CD14-positive monocyte (primary cell): ENCODE measurements at regions not wholly inside any gene's neighbourhood (a gene's known extent, or its start where the extent isn't known, plus 50 kb on each side); places are given as distances from the start of the nearest gene placed in this dataset.

Experiments
- DNase-seq, 3 donors: peaks; one replicate each; pipeline ENCODE4 v3.0.0-alpha.2; 2011 to 2022
- H2AFZ ChIP-seq: 2 replicates; pipeline ENCODE4 v1.6.0; 2012; ENCODE audit warnings: mild to moderate bottlenecking, low read depth, low read length, inconsistent platforms; ENCODE audit not compliant: insufficient read depth, poor library complexity, severe bottlenecking
- H3K27ac ChIP-seq, 2 donors: 1 replicate in 1 of 2; 2 replicates in 1 of 2; pipeline ENCODE4 v1.5.1; 2012 to 2013; ENCODE audit warnings: low read length in 2 of 2, control low read depth in 1 of 2, inconsistent platforms in 1 of 2, low read depth in 1 of 2, mild to moderate bottlenecking in 1 of 2
- H3K27me3 ChIP-seq, 2 donors: one replicate each; pipeline versions ENCODE4 v1.6.0 to v1.6.1; 2011 to 2013; ENCODE audit warnings: low read length in 2 of 2; ENCODE audit not compliant: control insufficient read depth in 2 of 2, insufficient read depth in 2 of 2
- H3K36me3 ChIP-seq, 2 donors: replicated peaks in 1 of 2; 1 replicate in 1 of 2; 2 replicates in 1 of 2; pipeline versions ENCODE4 v1.5.1 to v1.6.1; 2012 to 2013; ENCODE audit warnings: low read length in 2 of 2, control low read depth in 1 of 2, inconsistent platforms in 1 of 2, mild to moderate bottlenecking in 1 of 2; ENCODE audit not compliant: insufficient read depth in 2 of 2, control insufficient read depth in 1 of 2
- H3K4me1 ChIP-seq, 2 donors: 1 replicate in 1 of 2; 2 replicates in 1 of 2; pipeline versions ENCODE4 v1.5.1 to v1.6.1; 2012 to 2013; ENCODE audit warnings: low read length in 2 of 2, control low read depth in 1 of 2, inconsistent platforms in 1 of 2, mild to moderate bottlenecking in 1 of 2, moderate library complexity in 1 of 2; ENCODE audit not compliant: insufficient read depth in 2 of 2, control insufficient read depth in 1 of 2
- H3K4me2 ChIP-seq: replicated peaks from 2 replicates; pipeline ENCODE3; 2012; ENCODE audit warnings: low read length, moderate library complexity, mild to moderate bottlenecking; ENCODE audit not compliant: poor library complexity, severe bottlenecking; ENCODE audit errors: extremely low read depth
- H3K4me3 ChIP-seq, 3 experiments: fragments of 200-600 bp in 1 of 3; sonication (generic) in 1 of 3; replicated peaks in 1 of 3; 1 replicate in 2 of 3; 2 replicates in 1 of 3; pipeline ENCODE4 v1.5.1; 2011 to 2013; ENCODE audit warnings: low read length in 3 of 3, mild to moderate bottlenecking in 3 of 3, control low read depth in 2 of 3, low read depth in 2 of 3, inconsistent platforms in 1 of 3, moderate library complexity in 1 of 3
- H3K79me2 ChIP-seq: 2 replicates; pipeline ENCODE4 v1.6.0; 2012; ENCODE audit warnings: mild to moderate bottlenecking, control low read depth, inconsistent platforms, low read length, moderate library complexity; ENCODE audit not compliant: insufficient read depth
- H3K9ac ChIP-seq: 2 replicates; pipeline ENCODE4 v1.6.0; 2017; ENCODE audit warnings: low read length, mild to moderate bottlenecking; ENCODE audit not compliant: insufficient read depth, poor library complexity, severe bottlenecking
- H3K9me3 ChIP-seq, 2 donors: replicated peaks in 1 of 2; 1 replicate in 1 of 2; 2 replicates in 1 of 2; pipeline versions ENCODE4 v1.5.1 to v1.6.1; 2012 to 2013; ENCODE audit warnings: low read length in 2 of 2, control low read depth in 1 of 2; ENCODE audit not compliant: control insufficient read depth in 1 of 2, insufficient read depth in 1 of 2
- H4K20me1 ChIP-seq: 2 replicates; pipeline ENCODE4 v1.6.0; 2012; ENCODE audit warnings: mild to moderate bottlenecking, low read length, control low read depth, moderate library complexity; ENCODE audit not compliant: insufficient read depth
- H3K27ac Mint-ChIP-seq, 7 donors: one replicate each; pipeline ENCODE4 v1.8.0; 2020; ENCODE audit warnings: mild to moderate bottlenecking in 7 of 7, mixed read lengths in 7 of 7, moderate library complexity in 6 of 7, inconsistent platforms in 2 of 7
- H3K27me3 Mint-ChIP-seq, 3 donors: one replicate each; pipeline ENCODE4 v1.8.0; 2021 to 2022; ENCODE audit warnings: low read depth in 3 of 3, mild to moderate bottlenecking in 3 of 3, mixed read lengths in 3 of 3, moderate library complexity in 3 of 3, inconsistent platforms in 1 of 3
- H3K36me3 Mint-ChIP-seq, 2 donors: one replicate each; pipeline ENCODE4 v1.8.0; 2020; ENCODE audit warnings: mixed read lengths in 2 of 2, inconsistent platforms in 1 of 2, mild to moderate bottlenecking in 1 of 2
- H3K4me1 Mint-ChIP-seq: one replicate; pipeline ENCODE4 v1.8.0; 2020; ENCODE audit warnings: mild to moderate bottlenecking, mixed read lengths
- H3K4me3 Mint-ChIP-seq, 2 donors: one replicate each; pipeline ENCODE4 v1.8.0; 2020; ENCODE audit warnings: mild to moderate bottlenecking in 2 of 2, mixed read lengths in 2 of 2, moderate library complexity in 1 of 2
- H3K9me3 Mint-ChIP-seq, 7 donors: one replicate each; pipeline ENCODE4 v1.8.0; 2020 to 2022; ENCODE audit warnings: mixed read lengths in 7 of 7, mild to moderate bottlenecking in 6 of 7, moderate library complexity in 6 of 7, inconsistent platforms in 2 of 7
- CTCF ChIP-seq: fragments of 200-600 bp; IDR thresholded peaks from one replicate; pipeline ENCODE4 v1.8.0; 2022; ENCODE audit warnings: antibody characterized with exemption, mild to moderate bottlenecking
- WGBS: methylation state at CpG from one replicate; pipeline ENCODE4 v1.1.5; 2013; ENCODE audit warnings: missing lambda C conversion rate; ENCODE audit not compliant: insufficient coverage; 5-methylcytosine and 5-hydroxymethylcytosine counted together
- intact Hi-C, 2 donors: fragments of 100-400 bp; cut with micrococcal nuclease; formaldehyde crosslinking; loops; one replicate each; pipeline versions ENCODE4 v1.15.0 to v1.15.1; 2023

GRCh38 chr4:144291164-144291563 lies 150.6 kb upstream of the GYPA start:
- 85% methylated on average over 2 of the region's 4 CpGs for WGBS
- Histone ChIP-seq H3K4me3 (no peak overlapping the region), H3K4me1 (no peaks in the 10 kb centered on the region), H3K36me3 (no peaks in the 10 kb centered on the region), H3K9ac (no peak overlapping the region), H3K27ac (no peak overlapping the region), H3K79me2 (no peaks in the 10 kb centered on the region), H3K9me3 (no peaks in the 10 kb centered on the region), H3K27me3 (no peaks in the 10 kb centered on the region), H2AFZ (no peak overlapping the region), H4K20me1 (no peaks in the 10 kb centered on the region), H3K4me2 (no peak overlapping the region)
- no peak overlapping the region for H3K27ac Mint-ChIP-seq
- DNase-seq: no peak
- no peak overlapping the region for H3K4me3 Mint-ChIP-seq
- intact Hi-C loops: no loop called here
- peaks cover 0 to 2% (median 0%) of the 10 kb centered on the region in 7 donors for H3K9me3 Mint-ChIP-seq
- TF ChIP-seq CTCF: no peak
- H3K4me1 Mint-ChIP-seq: no peaks in the 10 kb centered on the region
- H3K27me3 Mint-ChIP-seq: peaks cover 0 to 2% (median 2%) of the 10 kb centered on the region in 3 donors
- H3K36me3 Mint-ChIP-seq: no peaks in the 10 kb centered on the region

DNA sequence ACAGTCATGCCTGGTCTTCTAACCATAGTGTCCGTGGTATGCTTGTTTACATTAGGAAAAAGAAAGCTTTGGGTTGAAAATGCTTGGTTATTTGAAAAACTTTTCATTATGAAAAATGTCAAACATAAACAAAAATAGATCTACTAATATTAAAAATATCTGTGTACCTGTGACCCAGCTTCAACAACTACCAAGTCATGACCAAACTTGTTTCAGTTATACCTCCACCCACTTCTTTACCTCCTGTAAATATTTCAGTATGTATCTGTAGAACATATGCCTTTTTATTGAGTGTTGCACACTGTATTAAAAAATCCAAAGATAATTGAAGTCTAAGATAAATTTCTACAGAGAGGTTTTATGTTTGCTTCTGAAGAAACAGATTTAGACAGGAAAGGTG lies 153.7 kb upstream of the GYPA start:
- H3K27me3 Mint-ChIP-seq: peaks cover 0 to 3% (median 2%) of the 10 kb centered on the region in 3 donors
- H3K4me2 ChIP-seq: no peak overlapping the region
- no peak overlapping the region for H2AFZ ChIP-seq
- no CpG with 5 or more reads among the region's 1 CpG for WGBS
- no peaks in the 10 kb centered on the region for H3K9me3 ChIP-seq
- no peaks in the 10 kb centered on the region for H3K36me3 ChIP-seq
- H4K20me1 ChIP-seq: no peaks in the 10 kb centered on the region
- H3K27ac ChIP-seq: no peak overlapping the region
- no peak overlapping the region for H3K9ac ChIP-seq
- no peak for TF ChIP-seq CTCF
- H3K4me1 ChIP-seq: no peaks in the 10 kb centered on the region
- H3K27ac Mint-ChIP-seq: no peak overlapping the region
- no peaks in the 10 kb centered on the region for H3K4me1 Mint-ChIP-seq
- H3K4me3 Mint-ChIP-seq: no peak overlapping the region
- intact Hi-C loops: no loop called here
- H3K27me3 ChIP-seq: no peaks in the 10 kb centered on the region
- H3K4me3 ChIP-seq: no peak overlapping the region
- DNase-seq: no peak
- H3K79me2 ChIP-seq: no peaks in the 10 kb centered on the region
- no peaks in the 10 kb centered on the region for H3K9me3 Mint-ChIP-seq
- H3K36me3 Mint-ChIP-seq: no peaks in the 10 kb centered on the region
